ENCODE measurements at regions not wholly inside any gene's neighbourhood (a gene's known extent, or its start where the extent isn't known, plus 50 kb on each side); places are given as distances from the start of the nearest gene placed in this dataset.

- H3K9me3 ChIP-seq: no peaks in the 10 kb centered on the region
- H3K27ac ChIP-seq: no peak overlapping the region
- no peak for TF ChIP-seq CTCF (IDR thresholded peaks at IDR 0.05)
- DNase-seq (ENCODE audit: low spot score in 2 of 2): no peak
- no peaks in the 10 kb centered on the region for H3K36me3 ChIP-seq
- H3K4me1 ChIP-seq: no peaks in the 10 kb centered on the region
- no peak overlapping the region for H3K4me3 ChIP-seq
- H3K27me3 ChIP-seq: no peaks in the 10 kb centered on the region
- intact Hi-C loops (cut with DNase I): no loop called here
These were observed 671.2 kb upstream of the PTCHD4 start for GRCh38 chr6:48782225-48782624.

- no peak for TF ChIP-seq CTCF (IDR thresholded peaks at IDR 0.05)
- H3K4me1 ChIP-seq: no peaks in the 10 kb centered on the region
- no peaks in the 10 kb centered on the region for H3K27me3 ChIP-seq
- no peaks in the 10 kb centered on the region for H3K36me3 ChIP-seq
- no peaks in the 10 kb centered on the region for H3K9me3 ChIP-seq
- H3K27ac ChIP-seq: no peak overlapping the region
- H3K4me3 ChIP-seq: no peak overlapping the region
- intact Hi-C loops (cut with DNase I): no loop called here
- DNase-seq (ENCODE audit: low spot score in 2 of 2): no peak
These were observed 666.4 kb upstream of the PTCHD4 start for GRCh38 chr6:48777411-48777810.

GRCh38 chr6:48775157-48775556, 664.2 kb upstream of the PTCHD4 start:
- Histone ChIP-seq H3K27ac (no peak overlapping the region), H3K27me3 (no peaks in the 10 kb centered on the region), H3K36me3 (no peaks in the 10 kb centered on the region), H3K4me1 (no peaks in the 10 kb centered on the region), H3K9me3 (no peaks in the 10 kb centered on the region), H3K4me3 (no peak overlapping the region)
- intact Hi-C loops (cut with DNase I): no loop called here
- TF ChIP-seq CTCF (IDR thresholded peaks at IDR 0.05): no peak
- no peak for DNase-seq (ENCODE audit: low spot score in 2 of 2)

- no peak overlapping the region for H3K4me3 ChIP-seq
- TF ChIP-seq CTCF (IDR thresholded peaks at IDR 0.05): no peak
- intact Hi-C loops (cut with DNase I): no loop called here
- DNase-seq (ENCODE audit: low spot score in 2 of 2): no peak
- H3K36me3 ChIP-seq: no peaks in the 10 kb centered on the region
- no peak overlapping the region for H3K27ac ChIP-seq
- H3K9me3 ChIP-seq: no peaks in the 10 kb centered on the region
- H3K4me1 ChIP-seq: no peaks in the 10 kb centered on the region
- no peaks in the 10 kb centered on the region for H3K27me3 ChIP-seq
These were observed 663.3 kb upstream of the PTCHD4 start for GRCh38 chr6:48774276-48774675.

- Histone ChIP-seq H3K4me1 (no peaks in the 10 kb centered on the region), H3K9me3 (no peaks in the 10 kb centered on the region), H3K27ac (no peak overlapping the region), H3K4me3 (no peak overlapping the region), H3K36me3 (no peaks in the 10 kb centered on the region), H3K27me3 (no peaks in the 10 kb centered on the region)
- no peak for TF ChIP-seq CTCF (IDR thresholded peaks at IDR 0.05)
- no peak for DNase-seq (ENCODE audit: low spot score in 2 of 2)
- intact Hi-C loops (cut with DNase I): no loop called here
These were observed 655.4 kb upstream of the PTCHD4 start for GRCh38 chr6:48766349-48766748.

GRCh38 chr6:48765352-48765961, 654.5 kb upstream of the PTCHD4 start:
- H3K36me3 ChIP-seq: no peaks in the 10 kb centered on the region
- no peaks in the 10 kb centered on the region for H3K9me3 ChIP-seq
- no peaks in the 10 kb centered on the region for H3K27me3 ChIP-seq
- H3K4me1 ChIP-seq: no peaks in the 10 kb centered on the region
- DNase-seq (ENCODE audit: low spot score in 2 of 2): no peak
- intact Hi-C loops (cut with DNase I): no loop called here
- no peak overlapping the region for H3K4me3 ChIP-seq
- peak in 1 of 3 experiments; percentile 32 for TF ChIP-seq CTCF (IDR thresholded peaks at IDR 0.05)
- no peak overlapping the region for H3K27ac ChIP-seq

All from ascending aorta (tissue), 2 donors.